ENCODE measurements at regions not wholly inside any gene's neighbourhood (a gene's known extent, or its start where the extent isn't known, plus 50 kb on each side); places are given as distances from the start of the nearest gene placed in this dataset.
"Not testable (repeated sequence)": the region's sequence is repeated elsewhere in the genome, so short reads cannot be mapped to it uniquely, and the experiment has no call there.

DNA sequence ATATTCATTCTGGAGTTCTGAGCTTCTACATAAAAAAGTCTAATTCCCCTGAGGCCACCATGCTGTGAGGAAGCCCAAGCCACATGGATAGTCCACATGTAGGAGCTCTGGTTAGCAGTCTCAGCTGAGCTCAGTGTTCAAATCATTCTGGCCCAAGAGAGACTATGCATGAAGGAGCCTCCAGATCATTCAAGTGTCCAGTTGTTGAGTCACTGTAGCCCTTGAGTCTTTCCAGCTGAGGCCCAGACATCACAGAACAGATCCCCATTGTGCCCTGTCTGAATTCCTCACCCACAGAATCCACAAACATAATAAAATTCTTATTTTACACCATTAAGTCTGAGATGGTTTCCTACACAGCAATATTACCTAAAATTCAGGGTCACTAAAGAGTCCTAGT, 107.0 kb upstream of the NGF start:
- H3K27ac ChIP-seq, result no peak overlapping the region
- TF ChIP-seq, protein P1, sequence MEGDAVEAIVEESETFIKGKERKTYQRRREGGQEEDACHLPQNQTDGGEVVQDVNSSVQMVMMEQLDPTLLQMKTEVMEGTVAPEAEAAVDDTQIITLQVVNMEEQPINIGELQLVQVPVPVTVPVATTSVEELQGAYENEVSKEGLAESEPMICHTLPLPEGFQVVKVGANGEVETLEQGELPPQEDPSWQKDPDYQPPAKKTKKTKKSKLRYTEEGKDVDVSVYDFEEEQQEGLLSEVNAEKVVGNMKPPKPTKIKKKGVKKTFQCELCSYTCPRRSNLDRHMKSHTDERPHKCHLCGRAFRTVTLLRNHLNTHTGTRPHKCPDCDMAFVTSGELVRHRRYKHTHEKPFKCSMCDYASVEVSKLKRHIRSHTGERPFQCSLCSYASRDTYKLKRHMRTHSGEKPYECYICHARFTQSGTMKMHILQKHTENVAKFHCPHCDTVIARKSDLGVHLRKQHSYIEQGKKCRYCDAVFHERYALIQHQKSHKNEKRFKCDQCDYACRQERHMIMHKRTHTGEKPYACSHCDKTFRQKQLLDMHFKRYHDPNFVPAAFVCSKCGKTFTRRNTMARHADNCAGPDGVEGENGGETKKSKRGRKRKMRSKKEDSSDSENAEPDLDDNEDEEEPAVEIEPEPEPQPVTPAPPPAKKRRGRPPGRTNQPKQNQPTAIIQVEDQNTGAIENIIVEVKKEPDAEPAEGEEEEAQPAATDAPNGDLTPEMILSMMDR (conservative IDR thresholded peaks at IDR 0.05), result no peak
- TF ChIP-seq ZFX (IDR thresholded peaks at IDR 0.05), result no peak

DNA sequence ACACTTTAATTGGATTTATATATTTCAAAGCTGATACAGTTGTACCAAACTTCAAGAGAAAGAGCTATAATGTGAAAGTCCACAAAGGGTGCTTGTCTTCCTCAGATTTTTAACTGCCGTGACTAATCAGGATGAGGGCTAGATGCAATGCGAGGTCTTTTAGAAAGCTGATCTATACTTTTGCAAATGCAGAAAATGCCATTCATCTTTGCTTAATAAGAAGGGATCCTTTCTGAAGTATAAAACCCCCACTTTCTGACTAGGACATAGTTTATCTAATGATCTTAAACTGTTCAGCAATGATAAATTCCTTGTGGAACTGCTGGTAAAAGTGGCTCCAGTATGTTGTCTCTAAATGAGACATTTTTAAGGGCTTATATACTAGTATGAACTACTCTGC, 102.7 kb upstream of the NGF start:
- H3K27ac ChIP-seq, result no peak overlapping the region
- TF ChIP-seq ZFX (IDR thresholded peaks at IDR 0.05), result no peak
- TF ChIP-seq, protein P1 (conservative IDR thresholded peaks at IDR 0.05), result no peak

DNA sequence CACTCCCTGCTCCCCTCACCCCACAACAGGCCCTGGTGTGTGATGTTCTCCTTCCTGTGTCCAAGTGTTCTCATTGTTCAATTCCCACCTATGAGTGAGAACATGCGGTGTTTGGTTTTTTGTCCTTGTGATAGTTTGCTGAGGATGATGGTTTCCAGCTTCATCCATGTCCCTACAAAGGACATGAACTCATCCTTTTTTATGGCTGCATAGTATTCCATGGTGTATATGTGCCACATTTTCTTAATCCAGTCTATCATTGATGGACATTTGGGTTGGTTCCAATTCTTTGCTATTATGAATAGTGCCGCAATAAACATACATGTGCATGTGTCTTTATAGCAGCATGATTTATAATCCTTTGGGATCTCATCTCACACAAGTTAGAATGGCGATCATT, 101.5 kb upstream of the NGF start:
- not testable (repeated sequence) for H3K27ac ChIP-seq

DNA sequence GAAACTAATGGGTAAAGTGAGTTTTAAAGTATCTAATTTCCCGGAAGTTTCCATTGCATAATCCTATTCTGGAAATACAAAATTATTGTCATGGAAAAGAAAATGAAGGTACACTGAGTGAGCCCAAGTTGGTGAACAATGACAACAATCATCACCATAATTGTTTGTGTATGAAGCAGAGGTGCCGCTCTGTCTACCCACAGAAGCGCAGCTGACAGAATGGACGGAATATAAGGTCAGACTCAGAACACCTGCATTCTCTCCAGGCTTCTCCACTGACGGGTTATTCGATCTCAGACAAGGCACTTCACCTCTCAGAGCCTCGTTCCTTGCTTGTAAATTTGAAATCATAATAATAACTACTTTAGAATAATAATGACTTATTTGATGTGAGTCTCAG, 99.1 kb upstream of the NGF start:
- TF ChIP-seq, protein P1 (conservative IDR thresholded peaks at IDR 0.05), result no peak
- no peak for TF ChIP-seq ZFX (IDR thresholded peaks at IDR 0.05)
- no peak overlapping the region for H3K27ac ChIP-seq

DNA sequence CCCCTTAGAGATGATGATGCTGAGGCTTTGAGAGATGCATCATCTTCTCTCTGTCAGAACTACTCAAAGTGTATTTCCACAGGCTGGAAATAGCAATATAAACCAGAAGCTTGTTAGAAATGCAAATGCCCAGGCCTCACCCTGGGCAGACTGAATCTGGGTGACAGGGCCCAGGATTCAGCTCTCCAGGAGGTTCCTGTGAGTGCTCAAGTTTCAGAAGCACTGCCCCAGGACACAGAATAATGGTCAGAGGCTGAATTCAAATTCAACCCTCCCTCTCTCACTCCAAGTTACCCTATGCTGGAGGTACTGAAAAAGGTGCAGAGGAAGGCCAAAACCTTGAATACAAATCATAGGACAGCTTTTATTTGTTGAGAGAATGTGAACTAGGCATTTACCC, 98.5 kb upstream of the NGF start:
- H3K27ac ChIP-seq, result no peak overlapping the region

DNA sequence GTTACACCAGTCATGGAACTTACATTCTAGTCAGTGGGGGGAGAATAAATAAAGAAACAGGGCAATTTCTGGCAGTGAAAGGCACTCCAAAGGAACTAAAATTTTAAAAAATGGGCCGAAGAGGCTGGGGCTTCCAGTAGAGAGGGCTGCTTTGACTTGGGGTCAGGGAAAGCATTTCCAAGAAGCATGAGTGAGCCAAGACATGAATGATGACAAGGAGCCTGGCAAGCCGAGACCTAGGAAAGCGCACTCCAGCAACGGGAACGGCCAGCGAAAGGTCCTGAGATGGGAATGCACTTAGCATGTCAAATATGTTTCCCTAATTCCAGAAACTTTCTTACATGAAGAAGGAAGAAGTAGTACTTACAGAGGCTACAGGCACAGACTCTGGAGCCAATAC, 95.4 kb upstream of the NGF start:
- no peak for TF ChIP-seq ZFX (IDR thresholded peaks at IDR 0.05)
- TF ChIP-seq, protein P1 (conservative IDR thresholded peaks at IDR 0.05), result no peak
- H3K27ac ChIP-seq, result no peak overlapping the region

More for the DNA sequence above, 98.5 kb upstream of the NGF start:
- no peak for TF ChIP-seq ZFX (IDR thresholded peaks at IDR 0.05)
- TF ChIP-seq, protein P1 (conservative IDR thresholded peaks at IDR 0.05), result no peak

DNA sequence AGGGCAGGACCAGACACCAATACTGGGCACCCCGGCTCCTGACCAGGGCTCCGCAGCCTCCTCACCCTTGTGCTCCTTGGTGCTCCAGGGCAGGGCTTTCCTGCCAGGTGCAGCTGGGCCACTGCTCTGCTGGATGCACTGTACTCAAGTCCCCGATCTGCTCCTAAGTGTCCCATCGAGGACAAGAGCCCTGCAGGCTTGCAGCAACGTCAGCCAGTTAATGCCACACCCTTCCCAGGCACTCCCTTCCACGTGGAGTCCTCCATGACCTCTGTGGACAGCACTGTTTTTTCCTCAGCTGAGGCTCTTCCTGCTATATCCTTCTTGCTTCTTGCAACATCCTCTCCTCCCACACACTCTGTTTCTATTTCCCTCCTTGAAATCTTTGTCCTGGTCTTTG, 94.0 kb upstream of the NGF start:
- H3K27ac ChIP-seq, result no peak overlapping the region
- no peak for TF ChIP-seq ZFX (IDR thresholded peaks at IDR 0.05)
- TF ChIP-seq, protein P1 (conservative IDR thresholded peaks at IDR 0.05), result no peak

DNA sequence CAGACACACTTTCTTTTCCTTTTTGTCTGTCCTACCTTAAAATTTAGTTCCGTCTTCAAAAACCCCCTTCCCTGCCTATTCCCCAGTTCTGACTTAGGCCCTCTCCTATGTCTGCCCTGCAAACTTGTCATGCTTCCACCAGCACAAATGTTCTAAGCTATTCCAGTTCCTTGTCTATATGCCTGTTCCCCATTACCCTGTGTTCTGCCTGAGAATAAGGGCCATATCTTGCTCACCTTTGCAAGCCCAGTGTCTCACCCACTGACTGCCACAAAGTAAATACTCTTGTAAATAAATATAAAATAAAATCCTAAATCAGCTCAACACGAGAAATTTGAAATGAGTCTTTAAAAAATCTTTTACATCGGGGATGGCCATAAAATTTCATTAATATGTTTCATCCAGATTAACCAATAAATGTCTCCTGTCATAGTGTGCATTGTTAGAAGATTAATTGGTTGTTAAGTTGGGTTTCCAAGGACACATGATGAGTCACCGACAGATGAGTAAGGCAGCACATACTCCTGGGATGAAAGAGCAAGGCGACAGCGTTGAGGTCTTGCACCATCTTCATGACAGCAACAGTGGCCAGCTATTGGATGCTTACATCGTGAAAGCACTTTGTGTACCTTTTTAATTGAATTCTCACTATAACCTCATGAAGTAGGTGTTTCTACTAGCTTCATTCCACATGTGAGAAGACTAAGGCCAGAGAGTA, 92.6 kb upstream of the NGF start:
- TF ChIP-seq ZFX (IDR thresholded peaks at IDR 0.05), result no peak
- TF ChIP-seq, protein P1 (conservative IDR thresholded peaks at IDR 0.05), result no peak

More for the DNA sequence above, 92.6 kb upstream of the NGF start:
- no peak overlapping the region for H3K27ac ChIP-seq

All from C4-2B (cell line).